Liver (tissue), 8 donors: ENCODE measurements at regions not wholly inside any gene's neighbourhood (a gene's known extent, or its start where the extent isn't known, plus 50 kb on each side); places are given as distances from the start of the nearest gene placed in this dataset.

Experiments
- DNase-seq: peaks from one replicate; pipeline ENCODE4 v3.0.0-alpha.2; 2017; ENCODE audit warnings: low spot score
- H3K27ac ChIP-seq, 2 donors: one replicate each; pipeline ENCODE4 v1.7.0; 2013; ENCODE audit warnings: inconsistent platforms in 2 of 2, low read length in 2 of 2, control low read depth in 1 of 2, low read depth in 1 of 2, mild to moderate bottlenecking in 1 of 2
- H3K27me3 ChIP-seq, 4 donors: one replicate each; pipeline versions ENCODE4 v1.6.1 to v1.7.0; 2013; ENCODE audit warnings: low read length in 3 of 4, inconsistent platforms in 1 of 4, mild to moderate bottlenecking in 1 of 4, moderate library complexity in 1 of 4; ENCODE audit not compliant: control insufficient read depth in 4 of 4, insufficient read depth in 4 of 4
- H3K36me3 ChIP-seq, 4 donors: one replicate each; pipeline versions ENCODE4 v1.6.1 to v1.7.0; 2013; ENCODE audit warnings: low read length in 3 of 4, mild to moderate bottlenecking in 3 of 4, low read depth in 1 of 4, moderate library complexity in 1 of 4; ENCODE audit not compliant: control insufficient read depth in 4 of 4, insufficient read depth in 3 of 4
- H3K4me1 ChIP-seq, 4 donors: one replicate each; pipeline versions ENCODE4 v1.6.1 to v1.7.0; 2013; ENCODE audit warnings: low read length in 3 of 4, mild to moderate bottlenecking in 3 of 4, moderate library complexity in 1 of 4; ENCODE audit not compliant: control insufficient read depth in 4 of 4, insufficient read depth in 4 of 4
- H3K4me3 ChIP-seq, 3 donors: one replicate each; pipeline versions ENCODE4 v1.6.1 to v1.7.0; 2013; ENCODE audit warnings: low read length in 3 of 3, control low read depth in 1 of 3, low read depth in 1 of 3, mild to moderate bottlenecking in 1 of 3
- H3K9ac ChIP-seq, 2 donors: one replicate each; pipeline ENCODE4 v1.7.0; 2013; ENCODE audit warnings: low read length in 2 of 2, mild to moderate bottlenecking in 2 of 2, moderate library complexity in 2 of 2, control low read depth in 1 of 2, low read depth in 1 of 2
- H3K9me3 ChIP-seq, 4 donors: one replicate each; pipeline versions ENCODE4 v1.6.1 to v1.7.0; 2013; ENCODE audit warnings: low read length in 3 of 4; ENCODE audit not compliant: control insufficient read depth in 4 of 4
- ATF3 ChIP-seq: IDR thresholded peaks from 2 replicates; pipeline ENCODE4 v1.6.1; 2016; ENCODE audit warnings: antibody characterized with exemption
- CTCF ChIP-seq: fragments of 150-350 bp; IDR thresholded peaks from 2 replicates; pipeline ENCODE4 v1.5.1; 2017; ENCODE audit warnings: improper control_type of control experiment, low read depth, low read length; ENCODE audit not compliant: missing input control
- EGR1 ChIP-seq, 2 donors: IDR thresholded peaks; 2 replicates each; pipeline ENCODE4 v1.6.1; 2016 to 2018; ENCODE audit warnings: antibody characterized with exemption in 2 of 2, low read depth in 2 of 2
- FOXA1 ChIP-seq: IDR thresholded peaks from 2 replicates; pipeline ENCODE4 v1.6.1; 2016; ENCODE audit warnings: antibody characterized with exemption
- FOXA2 ChIP-seq: IDR thresholded peaks from 2 replicates; pipeline ENCODE4 v1.6.1; 2016; ENCODE audit warnings: antibody characterized with exemption
- GABPA ChIP-seq, 2 donors: IDR thresholded peaks in 1 of 2; conservative IDR thresholded peaks in 1 of 2; 2 replicates each; pipeline ENCODE4 v1.6.1; 2016; ENCODE audit warnings: antibody characterized with exemption in 2 of 2, mild to moderate bottlenecking in 1 of 2, moderate library complexity in 1 of 2
- HNF4A ChIP-seq, 2 donors: conservative IDR thresholded peaks; 2 replicates each; pipeline ENCODE4 v1.6.1; 2016; ENCODE audit warnings: antibody characterized with exemption in 2 of 2, mild to moderate bottlenecking in 2 of 2
- HNF4G ChIP-seq: IDR thresholded peaks from 2 replicates; pipeline ENCODE4 v1.6.1; 2016; ENCODE audit warnings: antibody characterized with exemption
- JUND ChIP-seq, 2 donors: IDR thresholded peaks; 2 replicates each; pipeline ENCODE4 v1.6.1; 2016; ENCODE audit warnings: antibody characterized with exemption in 2 of 2
- MAX ChIP-seq: IDR thresholded peaks from 2 replicates; pipeline ENCODE4 v1.6.1; 2016; ENCODE audit warnings: antibody characterized with exemption
- NR2F2 ChIP-seq: IDR thresholded peaks from 2 replicates; pipeline ENCODE4 v1.6.1; 2016; ENCODE audit warnings: antibody characterized with exemption
- RAD21 ChIP-seq, 2 donors: IDR thresholded peaks; 2 replicates each; pipeline ENCODE4 v1.6.1; 2016; ENCODE audit warnings: antibody characterized with exemption in 2 of 2, mild to moderate bottlenecking in 2 of 2
- REST ChIP-seq: IDR thresholded peaks from 2 replicates; pipeline ENCODE4 v1.6.1; 2016; ENCODE audit warnings: antibody characterized with exemption, mild to moderate bottlenecking
- RXRA ChIP-seq, 2 donors: IDR thresholded peaks; 2 replicates each; pipeline ENCODE4 v1.6.1; 2017 to 2018; ENCODE audit warnings: antibody characterized with exemption in 2 of 2, mild to moderate bottlenecking in 1 of 2
- SP1 ChIP-seq: IDR thresholded peaks from 2 replicates; pipeline ENCODE4 v1.6.1; 2018; ENCODE audit warnings: antibody characterized with exemption, mild to moderate bottlenecking
- TAF1 ChIP-seq: conservative IDR thresholded peaks from 2 replicates; pipeline ENCODE4 v1.6.1; 2016; ENCODE audit warnings: antibody characterized with exemption, mild to moderate bottlenecking
- YY1 ChIP-seq: IDR thresholded peaks from 2 replicates; pipeline ENCODE4 v1.6.1; 2016; ENCODE audit warnings: antibody characterized with exemption, mild to moderate bottlenecking
- ZBTB33 ChIP-seq: IDR thresholded peaks from 2 replicates; pipeline ENCODE4 v1.6.1; 2016; ENCODE audit warnings: antibody characterized with exemption
- WGBS: extraction: QIAGEN DNeasy Blood & Tissue Kit; methylation state at CpG from one replicate; pipeline ENCODE4 v1.1.7; 2013; 5-methylcytosine and 5-hydroxymethylcytosine counted together
- donor health status: healthy.
- donor health status: healthy.
- donor health status: healthy.
- donor health status: healthy.
- donor health status: healthy.

GRCh38 chr2:16832910-16833309 lies 167.3 kb upstream of the CYRIA start:
- TF ChIP-seq HNF4A (conservative IDR thresholded peaks at IDR 0.05) (no peak), GABPA (IDR thresholded peaks at IDR 0.05 in 1 of 2, conservative IDR thresholded peaks at IDR 0.05 in 1 of 2) (no peak), REST (no peak), FOXA1 (no peak), NR2F2 (no peak), YY1 (no peak), SP1 (no peak), HNF4G (no peak), EGR1 (IDR thresholded peaks at IDR 0.05; ENCODE audit: low read depth in 2 of 2) (no peak), RXRA (IDR thresholded peaks at IDR 0.05) (no peak), ATF3 (no peak), CTCF (no peak), JUND (IDR thresholded peaks at IDR 0.05) (no peak), ZBTB33 (no peak), RAD21 (IDR thresholded peaks at IDR 0.05) (no peak), MAX (no peak), FOXA2 (no peak), TAF1 (no peak)
- H3K36me3 ChIP-seq, result no peaks in the 10 kb centered on the region

GRCh38 chr2:16828828-16829160 lies 163.2 kb upstream of the CYRIA start:
- Histone ChIP-seq H3K4me1 (peaks cover 1 to 16% (median 10%) of the 10 kb centered on the region in 4 donors), H3K27ac (peak overlapping the region; percentile 25 to 72), H3K36me3 (no peaks in the 10 kb centered on the region), H3K4me3 (peak overlapping the region; percentile 3 to 57 (median 44)), H3K9ac (peak overlapping the region; percentile 13 to 76), H3K9me3 (no peaks in the 10 kb centered on the region), H3K27me3 (no peaks in the 10 kb centered on the region)
- no peak for DNase-seq
- TF ChIP-seq YY1 (no peak), FOXA1 (no peak), EGR1 (IDR thresholded peaks at IDR 0.05; ENCODE audit: low read depth in 2 of 2) (no peak), ATF3 (no peak), TAF1 (no peak), CTCF (no peak), ZBTB33 (no peak), MAX (no peak), RAD21 (IDR thresholded peaks at IDR 0.05) (no peak), HNF4G (no peak), FOXA2 (no peak), RXRA (IDR thresholded peaks at IDR 0.05) (no peak), SP1 (no peak), JUND (IDR thresholded peaks at IDR 0.05) (no peak), HNF4A (conservative IDR thresholded peaks at IDR 0.05) (no peak), GABPA (IDR thresholded peaks at IDR 0.05 in 1 of 2, conservative IDR thresholded peaks at IDR 0.05 in 1 of 2) (no peak)
- 16% methylated on average over 3 of the region's 3 CpGs for WGBS

More at GRCh38 chr2:16832910-16833309, 167.3 kb upstream of the CYRIA start:
- Histone ChIP-seq H3K27me3 (no peaks in the 10 kb centered on the region), H3K4me1 (peaks cover 0 to 13% (median 6%) of the 10 kb centered on the region in 4 donors), H3K9me3 (no peaks in the 10 kb centered on the region), H3K9ac (no peak overlapping the region), H3K27ac (no peak overlapping the region), H3K4me3 (no peak overlapping the region)
- no peak for DNase-seq
